ENCODE measurements at regions not wholly inside any gene's neighbourhood (a gene's known extent, or its start where the extent isn't known, plus 50 kb on each side); places are given as distances from the start of the nearest gene placed in this dataset.

DNA sequence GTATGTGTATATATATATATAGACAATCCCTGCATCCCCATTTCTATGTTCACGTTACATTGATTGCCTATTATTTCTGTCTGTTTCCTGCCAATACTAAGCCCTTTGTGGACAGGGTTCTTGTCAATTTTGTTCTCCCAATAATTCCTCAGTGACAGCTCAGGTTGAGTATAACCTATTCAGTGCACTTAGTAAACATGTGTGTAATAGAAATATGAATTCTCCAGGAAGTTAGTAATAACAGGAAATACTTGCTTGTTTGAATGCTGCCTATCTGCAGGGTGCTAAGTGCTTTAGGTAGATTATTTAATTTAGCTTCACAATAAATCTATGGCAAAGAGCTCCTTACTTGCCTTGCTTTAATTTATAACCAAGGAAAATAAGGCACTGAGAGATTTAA, 52.8 kb upstream of the PTGFR start:
- TF ChIP-seq, protein P1, sequence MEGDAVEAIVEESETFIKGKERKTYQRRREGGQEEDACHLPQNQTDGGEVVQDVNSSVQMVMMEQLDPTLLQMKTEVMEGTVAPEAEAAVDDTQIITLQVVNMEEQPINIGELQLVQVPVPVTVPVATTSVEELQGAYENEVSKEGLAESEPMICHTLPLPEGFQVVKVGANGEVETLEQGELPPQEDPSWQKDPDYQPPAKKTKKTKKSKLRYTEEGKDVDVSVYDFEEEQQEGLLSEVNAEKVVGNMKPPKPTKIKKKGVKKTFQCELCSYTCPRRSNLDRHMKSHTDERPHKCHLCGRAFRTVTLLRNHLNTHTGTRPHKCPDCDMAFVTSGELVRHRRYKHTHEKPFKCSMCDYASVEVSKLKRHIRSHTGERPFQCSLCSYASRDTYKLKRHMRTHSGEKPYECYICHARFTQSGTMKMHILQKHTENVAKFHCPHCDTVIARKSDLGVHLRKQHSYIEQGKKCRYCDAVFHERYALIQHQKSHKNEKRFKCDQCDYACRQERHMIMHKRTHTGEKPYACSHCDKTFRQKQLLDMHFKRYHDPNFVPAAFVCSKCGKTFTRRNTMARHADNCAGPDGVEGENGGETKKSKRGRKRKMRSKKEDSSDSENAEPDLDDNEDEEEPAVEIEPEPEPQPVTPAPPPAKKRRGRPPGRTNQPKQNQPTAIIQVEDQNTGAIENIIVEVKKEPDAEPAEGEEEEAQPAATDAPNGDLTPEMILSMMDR (IDR thresholded peaks at IDR 0.05; ENCODE audit: low read depth, low read length), result no peak
- no peak for TF ChIP-seq EZH2phosphoT487 (IDR thresholded peaks at IDR 0.05; ENCODE audit: low read depth)

Measured in OCI-LY3 (cell line).